MM.1S (cell line): ENCODE measurements at regions not wholly inside any gene's neighbourhood (a gene's known extent, or its start where the extent isn't known, plus 50 kb on each side); places are given as distances from the start of the nearest gene placed in this dataset.

ENCODE experiments used
- EZH2phosphoT487 ChIP-seq: fragments of 300-600 bp; sonication (generic); IDR thresholded peaks from 2 replicates; pipeline ENCODE4 v1.6.1; 2018; ENCODE audit warnings: antibody characterized with exemption, low read length
- TF ChIP-seq, protein P1 (sequence below): fragments of 300-600 bp; sonication (generic); IDR thresholded peaks from 2 replicates; pipeline ENCODE4 v1.5.1; 2016; ENCODE audit warnings: antibody characterized with exemption, low read length, mixed read lengths

- TF ChIP-seq, protein P1, sequence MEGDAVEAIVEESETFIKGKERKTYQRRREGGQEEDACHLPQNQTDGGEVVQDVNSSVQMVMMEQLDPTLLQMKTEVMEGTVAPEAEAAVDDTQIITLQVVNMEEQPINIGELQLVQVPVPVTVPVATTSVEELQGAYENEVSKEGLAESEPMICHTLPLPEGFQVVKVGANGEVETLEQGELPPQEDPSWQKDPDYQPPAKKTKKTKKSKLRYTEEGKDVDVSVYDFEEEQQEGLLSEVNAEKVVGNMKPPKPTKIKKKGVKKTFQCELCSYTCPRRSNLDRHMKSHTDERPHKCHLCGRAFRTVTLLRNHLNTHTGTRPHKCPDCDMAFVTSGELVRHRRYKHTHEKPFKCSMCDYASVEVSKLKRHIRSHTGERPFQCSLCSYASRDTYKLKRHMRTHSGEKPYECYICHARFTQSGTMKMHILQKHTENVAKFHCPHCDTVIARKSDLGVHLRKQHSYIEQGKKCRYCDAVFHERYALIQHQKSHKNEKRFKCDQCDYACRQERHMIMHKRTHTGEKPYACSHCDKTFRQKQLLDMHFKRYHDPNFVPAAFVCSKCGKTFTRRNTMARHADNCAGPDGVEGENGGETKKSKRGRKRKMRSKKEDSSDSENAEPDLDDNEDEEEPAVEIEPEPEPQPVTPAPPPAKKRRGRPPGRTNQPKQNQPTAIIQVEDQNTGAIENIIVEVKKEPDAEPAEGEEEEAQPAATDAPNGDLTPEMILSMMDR, result no peak
- no peak for TF ChIP-seq EZH2phosphoT487
Observed at GRCh38 chr16:54466233-54466632, 179.6 kb upstream of the IRX3 start.
